Left lung (tissue), 4 donors: ENCODE measurements at regions not wholly inside any gene's neighbourhood (a gene's known extent, or its start where the extent isn't known, plus 50 kb on each side); places are given as distances from the start of the nearest gene placed in this dataset.

ENCODE experiments used
- ATAC-seq: fragments of 200-7000 bp; cut with Tn5 transposase; one replicate; pipeline ENCODE4 v1.9.1; 2020; ENCODE audit warnings: moderate library complexity
- DNase-seq, 4 donors: peaks; one replicate each; pipeline ENCODE4 v3.0.0-alpha.2; 2013 to 2020
- H3K27ac ChIP-seq, 2 donors: fragments of 200-600 bp; sonication (generic) in 1 of 2; one replicate each; pipeline versions ENCODE4 v1.5.0 to v1.8.0; 2020 to 2021
- H3K27me3 ChIP-seq, 2 donors: fragments of 200-600 bp; sonication (generic) in 1 of 2; one replicate each; pipeline versions ENCODE4 v1.5.0 to v1.8.0; 2020 to 2021
- H3K36me3 ChIP-seq, 2 donors: fragments of 200-600 bp; sonication (generic) in 1 of 2; one replicate each; pipeline versions ENCODE4 v1.5.0 to v1.8.0; 2020 to 2021
- H3K4me1 ChIP-seq, 2 donors: fragments of 200-600 bp; one replicate each; pipeline ENCODE4 v1.8.0; 2021
- H3K4me3 ChIP-seq, 2 donors: fragments of 200-600 bp; sonication (generic) in 1 of 2; one replicate each; pipeline versions ENCODE4 v1.5.0 to v1.8.0; 2020 to 2021; ENCODE audit warnings: mild to moderate bottlenecking in 1 of 2
- H3K9me3 ChIP-seq, 2 donors: fragments of 200-600 bp; sonication (generic) in 1 of 2; one replicate each; pipeline versions ENCODE4 v1.5.0 to v1.8.0; 2020 to 2021
- intact Hi-C, 2 donors: fragments of 100-400 bp; cut with DNase I; formaldehyde crosslinking; loops; one replicate each; pipeline versions ENCODE4 v1.11.2 to v1.14.2; 2022
- TF ChIP-seq, protein P1 (sequence below), 2 donors: fragments of 200-600 bp; sonication (generic) in 1 of 2; IDR thresholded peaks; one replicate each; pipeline versions ENCODE4 v1.5.0 to v1.8.0; 2021; ENCODE audit warnings: antibody characterized with exemption in 2 of 2
- donor health status: DM: no; HTN: yes; CAD: no.
- donor health status: DM: no; HTN: no; CAD: no.

DNA sequence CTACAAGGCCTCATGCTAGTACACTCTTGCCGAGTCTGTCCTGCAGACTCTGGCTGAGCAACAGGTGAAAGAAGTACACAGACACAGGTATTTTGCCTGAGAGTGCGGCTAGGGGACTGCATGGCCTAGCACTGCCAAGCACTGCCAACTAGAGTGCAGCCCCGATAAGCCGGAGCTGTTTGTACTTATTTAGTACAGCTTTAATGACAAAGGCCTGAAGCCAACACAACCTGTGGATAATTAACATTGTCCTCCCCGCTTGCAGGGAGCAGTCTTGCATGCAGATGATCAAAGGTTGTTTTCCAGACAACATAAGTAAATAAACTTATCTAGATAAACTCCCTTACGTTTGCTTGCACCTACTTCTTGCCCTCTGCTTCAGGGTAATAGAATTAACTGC lies 63.7 kb upstream of the MMADHC start:
- peaks cover 0 to 6% of the 10 kb centered on the region in 2 donors for H3K9me3 ChIP-seq
- no peaks in the 10 kb centered on the region for H3K27me3 ChIP-seq
- ATAC-seq (no peak), DNase-seq (no peak)
- intact Hi-C loops: no loop called here
- no peaks in the 10 kb centered on the region for H3K36me3 ChIP-seq
- TF ChIP-seq, protein P1, sequence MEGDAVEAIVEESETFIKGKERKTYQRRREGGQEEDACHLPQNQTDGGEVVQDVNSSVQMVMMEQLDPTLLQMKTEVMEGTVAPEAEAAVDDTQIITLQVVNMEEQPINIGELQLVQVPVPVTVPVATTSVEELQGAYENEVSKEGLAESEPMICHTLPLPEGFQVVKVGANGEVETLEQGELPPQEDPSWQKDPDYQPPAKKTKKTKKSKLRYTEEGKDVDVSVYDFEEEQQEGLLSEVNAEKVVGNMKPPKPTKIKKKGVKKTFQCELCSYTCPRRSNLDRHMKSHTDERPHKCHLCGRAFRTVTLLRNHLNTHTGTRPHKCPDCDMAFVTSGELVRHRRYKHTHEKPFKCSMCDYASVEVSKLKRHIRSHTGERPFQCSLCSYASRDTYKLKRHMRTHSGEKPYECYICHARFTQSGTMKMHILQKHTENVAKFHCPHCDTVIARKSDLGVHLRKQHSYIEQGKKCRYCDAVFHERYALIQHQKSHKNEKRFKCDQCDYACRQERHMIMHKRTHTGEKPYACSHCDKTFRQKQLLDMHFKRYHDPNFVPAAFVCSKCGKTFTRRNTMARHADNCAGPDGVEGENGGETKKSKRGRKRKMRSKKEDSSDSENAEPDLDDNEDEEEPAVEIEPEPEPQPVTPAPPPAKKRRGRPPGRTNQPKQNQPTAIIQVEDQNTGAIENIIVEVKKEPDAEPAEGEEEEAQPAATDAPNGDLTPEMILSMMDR (IDR thresholded peaks at IDR 0.05): no peak
- no peak overlapping the region for H3K27ac ChIP-seq
- H3K4me1 ChIP-seq: no peaks in the 10 kb centered on the region
- no peak overlapping the region for H3K4me3 ChIP-seq

DNA sequence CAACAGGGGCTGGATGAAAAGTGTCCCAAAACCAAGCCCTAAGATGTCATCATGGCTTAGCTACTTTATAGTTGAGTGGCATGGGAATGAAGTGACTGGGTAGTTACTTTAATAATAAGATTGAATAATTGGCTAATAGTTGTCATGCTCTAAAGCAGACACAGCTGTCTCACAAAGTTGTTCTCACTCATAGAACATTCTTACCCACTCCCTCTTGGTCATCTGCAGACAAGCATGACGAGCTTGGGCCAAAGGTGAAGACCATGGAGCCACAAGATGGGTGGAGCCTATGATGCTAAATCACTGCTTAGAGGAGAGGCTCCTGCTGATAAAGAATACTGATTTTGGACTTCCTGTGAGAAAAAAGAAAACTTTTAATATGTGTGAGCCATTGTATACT lies 62.4 kb upstream of the MMADHC start:
- TF ChIP-seq, protein P1 (IDR thresholded peaks at IDR 0.05): no peak
- H3K9me3 ChIP-seq: no peaks in the 10 kb centered on the region
- intact Hi-C loops: no loop called here
- no peak for DNase-seq
- H3K36me3 ChIP-seq: no peaks in the 10 kb centered on the region
- H3K4me3 ChIP-seq: no peak overlapping the region
- H3K27ac ChIP-seq: peak overlapping the region in 1 of 2 donors; percentile 29
- no peak for ATAC-seq
- no peaks in the 10 kb centered on the region for H3K4me1 ChIP-seq
- no peaks in the 10 kb centered on the region for H3K27me3 ChIP-seq

DNA sequence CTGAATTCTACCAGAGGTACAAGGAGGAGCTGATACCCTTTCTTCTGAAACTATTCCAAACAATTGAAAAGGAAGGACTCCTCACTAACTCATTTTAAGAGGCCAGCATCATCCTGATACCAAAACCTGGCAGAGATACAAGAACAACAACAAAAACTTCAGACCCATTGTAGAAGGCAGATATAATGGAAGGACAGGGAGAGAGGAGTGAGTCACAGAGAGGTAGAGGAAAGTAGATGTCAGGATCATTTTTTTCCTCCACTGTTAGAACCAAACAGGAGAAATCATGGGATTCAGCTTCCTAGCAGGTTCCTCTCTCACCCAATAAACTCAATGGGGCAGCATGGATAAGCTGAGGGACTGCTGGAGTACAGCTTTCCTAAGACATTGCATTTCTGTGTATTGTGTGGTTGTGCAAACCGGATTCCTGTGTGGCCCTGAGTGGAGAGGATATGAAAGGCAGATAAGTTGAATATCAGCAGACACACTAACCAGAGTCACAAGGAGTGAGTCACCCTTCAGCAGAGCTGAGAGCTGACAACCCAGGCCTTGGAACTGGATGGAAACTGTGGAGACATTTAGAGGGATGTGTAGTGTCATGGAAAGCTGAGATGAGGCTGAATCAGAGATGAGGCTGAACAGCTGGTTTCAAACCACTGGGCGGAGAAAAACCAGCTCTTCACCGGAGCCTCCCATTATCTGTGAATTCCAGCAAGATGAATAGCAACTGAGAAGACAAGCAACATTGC lies 60.9 kb upstream of the MMADHC start:
- TF ChIP-seq, protein P1 (IDR thresholded peaks at IDR 0.05): no peak
- Histone ChIP-seq H3K4me3 (no peak overlapping the region), H3K4me1 (no peaks in the 10 kb centered on the region), H3K9me3 (no peaks in the 10 kb centered on the region), H3K27me3 (no peaks in the 10 kb centered on the region), H3K27ac (peak overlapping the region in 1 of 2 donors; percentile 65), H3K36me3 (no peaks in the 10 kb centered on the region)
- peak; percentile 89 for ATAC-seq
- DNase-seq: peak in 1 of 4 donors; percentile 42
- intact Hi-C loops: no loop called here

DNA sequence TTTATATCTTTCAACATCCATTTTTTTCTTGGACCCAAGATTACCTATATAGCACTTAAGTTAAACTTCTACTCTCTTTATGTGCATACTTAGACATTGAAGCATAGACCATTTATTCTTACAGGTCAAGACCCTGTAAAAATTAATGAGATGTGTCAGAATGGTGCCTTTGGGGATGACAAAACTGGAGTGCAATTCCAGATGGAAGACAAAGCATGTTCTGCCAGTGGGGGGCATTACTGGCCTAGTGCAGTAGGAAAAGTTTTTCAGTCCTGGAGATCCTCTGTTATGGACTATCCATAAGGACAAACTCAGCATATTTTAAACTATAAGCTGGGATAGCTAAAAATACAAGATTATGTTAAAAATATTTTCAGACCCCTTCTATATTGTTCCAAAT lies 57.8 kb upstream of the MMADHC start:
- Histone ChIP-seq H3K27me3 (no peaks in the 10 kb centered on the region), H3K4me3 (no peak overlapping the region), H3K36me3 (no peaks in the 10 kb centered on the region), H3K27ac (no peak overlapping the region), H3K9me3 (no peaks in the 10 kb centered on the region), H3K4me1 (no peaks in the 10 kb centered on the region)
- TF ChIP-seq, protein P1 (IDR thresholded peaks at IDR 0.05): no peak
- intact Hi-C loops: no loop called here
- DNase-seq: no peak
- no peak for ATAC-seq
